Ascending aorta (tissue), 2 donors: ENCODE measurements at regions not wholly inside any gene's neighbourhood (a gene's known extent, or its start where the extent isn't known, plus 50 kb on each side); places are given as distances from the start of the nearest gene placed in this dataset.

Experiments
- DNase-seq, 2 donors: peaks; one replicate each; pipeline ENCODE4 v3.0.0-alpha.2; 2019; ENCODE audit warnings: low spot score in 2 of 2
- H3K27ac ChIP-seq, 2 donors: fragments of 200-600 bp; sonication (generic); one replicate each; pipeline ENCODE4 v1.5.1; 2016 to 2017; ENCODE audit warnings: mild to moderate bottlenecking in 1 of 2
- H3K27me3 ChIP-seq: fragments of 200-600 bp; sonication (generic); one replicate; pipeline ENCODE4 v1.5.1; 2017
- H3K36me3 ChIP-seq, 2 donors: fragments of 200-600 bp; sonication (generic); one replicate each; pipeline ENCODE4 v1.5.1; 2016
- H3K4me1 ChIP-seq, 2 donors: fragments of 200-600 bp; sonication (generic); one replicate each; pipeline ENCODE4 v1.5.1; 2016 to 2017; ENCODE audit warnings: mild to moderate bottlenecking in 1 of 2
- H3K4me3 ChIP-seq, 2 donors: fragments of 200-600 bp; sonication (generic); one replicate each; pipeline ENCODE4 v1.5.1; 2016 to 2017; ENCODE audit warnings: mild to moderate bottlenecking in 1 of 2
- H3K9me3 ChIP-seq, 2 donors: fragments of 200-600 bp; sonication (generic); one replicate each; pipeline ENCODE4 v1.5.1; 2016
- intact Hi-C: fragments of 100-400 bp; cut with DNase I; formaldehyde crosslinking; loops from one replicate; pipeline ENCODE4 v1.15.1; 2023
- TF ChIP-seq, protein P1 (sequence below), 3 experiments: fragments of 200-600 bp in 2 of 3; fragments of 450-650 bp in 1 of 3; sonication (generic) in 2 of 3; IDR thresholded peaks; one replicate each; pipeline ENCODE4 v1.5.1; 2016 to 2019; ENCODE audit warnings: antibody characterized with exemption in 3 of 3, mild to moderate bottlenecking in 1 of 3, moderate library complexity in 1 of 3

DNA sequence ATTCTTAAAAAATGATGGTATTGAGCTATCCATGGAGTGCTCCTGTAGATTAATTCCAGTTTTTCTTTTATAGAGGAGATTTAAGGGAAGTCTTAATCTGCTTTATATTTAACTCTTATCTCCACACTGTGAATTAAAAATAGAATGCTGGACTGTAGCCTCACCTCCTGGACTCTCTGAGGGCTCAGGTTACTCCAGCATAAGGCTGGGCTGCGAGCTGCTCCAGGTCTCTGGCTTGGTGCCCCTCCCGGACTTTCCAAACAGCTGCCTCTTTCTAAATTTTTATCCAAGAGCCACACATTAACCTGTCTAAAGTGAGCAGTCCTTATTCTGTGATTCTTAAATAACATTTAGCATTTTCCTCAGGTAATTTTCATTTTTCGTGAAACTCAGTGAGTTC is 218.7 kb upstream of the JADE1 start:
- Histone ChIP-seq H3K27me3 (no peaks in the 10 kb centered on the region), H3K4me1 (no peaks in the 10 kb centered on the region), H3K36me3 (no peaks in the 10 kb centered on the region), H3K4me3 (no peak overlapping the region), H3K27ac (no peak overlapping the region), H3K9me3 (peaks cover 0 to 4% of the 10 kb centered on the region in 2 donors)
- no peak for DNase-seq
- intact Hi-C loops: no loop called here
- TF ChIP-seq, protein P1, sequence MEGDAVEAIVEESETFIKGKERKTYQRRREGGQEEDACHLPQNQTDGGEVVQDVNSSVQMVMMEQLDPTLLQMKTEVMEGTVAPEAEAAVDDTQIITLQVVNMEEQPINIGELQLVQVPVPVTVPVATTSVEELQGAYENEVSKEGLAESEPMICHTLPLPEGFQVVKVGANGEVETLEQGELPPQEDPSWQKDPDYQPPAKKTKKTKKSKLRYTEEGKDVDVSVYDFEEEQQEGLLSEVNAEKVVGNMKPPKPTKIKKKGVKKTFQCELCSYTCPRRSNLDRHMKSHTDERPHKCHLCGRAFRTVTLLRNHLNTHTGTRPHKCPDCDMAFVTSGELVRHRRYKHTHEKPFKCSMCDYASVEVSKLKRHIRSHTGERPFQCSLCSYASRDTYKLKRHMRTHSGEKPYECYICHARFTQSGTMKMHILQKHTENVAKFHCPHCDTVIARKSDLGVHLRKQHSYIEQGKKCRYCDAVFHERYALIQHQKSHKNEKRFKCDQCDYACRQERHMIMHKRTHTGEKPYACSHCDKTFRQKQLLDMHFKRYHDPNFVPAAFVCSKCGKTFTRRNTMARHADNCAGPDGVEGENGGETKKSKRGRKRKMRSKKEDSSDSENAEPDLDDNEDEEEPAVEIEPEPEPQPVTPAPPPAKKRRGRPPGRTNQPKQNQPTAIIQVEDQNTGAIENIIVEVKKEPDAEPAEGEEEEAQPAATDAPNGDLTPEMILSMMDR (IDR thresholded peaks at IDR 0.05): no peak

DNA sequence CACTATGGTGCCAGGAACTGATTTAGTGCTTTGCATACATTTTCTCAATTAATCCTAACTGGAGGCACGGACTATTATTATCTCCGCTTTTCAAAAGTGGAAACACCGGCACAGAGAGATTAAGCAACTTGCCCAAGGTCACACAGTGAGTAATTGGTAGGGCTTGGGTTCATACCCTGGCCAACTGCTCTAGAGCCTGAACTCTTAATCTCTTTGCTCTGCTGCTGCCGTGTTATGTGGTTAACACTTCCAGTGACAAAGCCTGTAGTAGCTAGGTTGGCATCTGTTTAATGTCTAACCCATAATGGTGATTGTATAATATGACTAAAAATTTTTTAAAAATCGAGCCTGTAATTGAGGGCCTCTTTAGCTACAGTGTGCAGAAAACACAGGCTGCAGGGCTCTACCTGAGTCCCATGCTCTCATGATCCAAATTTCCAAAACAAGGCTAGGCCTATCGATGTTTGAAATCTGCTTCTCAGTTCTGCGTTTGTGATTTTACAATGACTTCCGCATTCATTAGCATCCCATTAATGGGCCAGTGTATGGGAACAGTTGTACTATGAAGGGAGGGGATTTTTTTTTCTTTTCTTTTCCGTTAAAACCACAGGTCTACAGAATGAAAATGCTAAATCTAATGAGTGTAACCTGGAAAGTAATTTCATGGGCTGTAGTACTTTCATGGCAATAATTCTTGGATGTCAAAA is 219.3 kb upstream of the JADE1 start:
- TF ChIP-seq, protein P1 (IDR thresholded peaks at IDR 0.05): no peak

DNA sequence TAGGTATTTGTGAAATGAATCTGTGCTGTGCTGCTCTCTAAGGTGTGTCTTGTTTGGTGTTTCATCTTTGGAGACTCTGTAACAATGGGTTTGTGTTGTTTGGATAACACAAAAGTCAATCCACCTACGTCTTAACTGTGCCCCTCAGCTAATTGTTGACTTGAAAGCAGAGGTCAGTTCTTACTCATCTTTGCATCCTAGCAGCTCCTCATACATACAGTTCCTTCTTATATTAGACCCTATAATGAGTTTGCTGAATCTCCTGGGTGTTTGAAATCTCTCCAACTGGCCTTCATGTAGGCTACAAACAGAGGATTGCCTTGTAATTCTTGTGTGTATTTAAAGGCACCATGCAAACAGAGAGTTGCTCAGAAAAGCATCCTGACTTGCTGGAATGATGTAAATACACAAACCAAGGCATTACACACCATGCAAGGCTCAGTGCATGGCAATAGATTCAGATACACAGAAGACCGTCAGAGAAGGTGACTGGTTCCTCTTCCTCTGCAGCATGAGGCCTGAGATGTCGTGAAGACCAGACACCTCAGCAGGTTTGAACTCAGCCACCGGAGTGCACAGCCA is 220.0 kb upstream of the JADE1 start:
- peaks cover 0 to 4% of the 10 kb centered on the region in 2 donors for H3K9me3 ChIP-seq
- TF ChIP-seq, protein P1 (IDR thresholded peaks at IDR 0.05): no peak
- intact Hi-C loops: no loop called here
- no peak overlapping the region for H3K27ac ChIP-seq
- DNase-seq: no peak
- H3K36me3 ChIP-seq: no peaks in the 10 kb centered on the region
- H3K4me3 ChIP-seq: no peak overlapping the region
- H3K4me1 ChIP-seq: no peaks in the 10 kb centered on the region
- H3K27me3 ChIP-seq: no peaks in the 10 kb centered on the region

More for the DNA sequence above, 219.3 kb upstream of the JADE1 start:
- no peaks in the 10 kb centered on the region for H3K4me1 ChIP-seq
- peaks cover 0 to 4% of the 10 kb centered on the region in 2 donors for H3K9me3 ChIP-seq
- no peaks in the 10 kb centered on the region for H3K36me3 ChIP-seq
- H3K27ac ChIP-seq: no peak overlapping the region
- H3K4me3 ChIP-seq: no peak overlapping the region
- DNase-seq: no peak
- intact Hi-C loops: no loop called here
- no peaks in the 10 kb centered on the region for H3K27me3 ChIP-seq

DNA sequence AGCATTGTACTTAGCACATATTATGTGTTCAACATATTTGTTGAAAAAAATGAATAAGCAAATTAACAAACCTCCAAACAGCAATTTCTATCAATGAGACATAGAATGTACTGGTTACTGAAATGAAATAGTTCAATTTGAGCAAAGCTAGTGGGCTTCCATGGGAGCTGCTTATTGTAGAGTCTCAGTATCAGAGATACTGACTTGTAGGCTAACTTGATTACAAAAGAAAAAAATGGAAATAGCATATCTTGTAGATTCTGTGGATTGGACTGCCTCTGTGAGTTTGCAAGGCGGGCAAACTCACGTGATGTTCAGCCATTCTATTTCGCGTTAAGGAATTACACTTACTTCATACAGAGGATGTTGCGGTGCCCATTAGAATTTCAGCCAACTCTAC is 222.1 kb upstream of the JADE1 start:
- Histone ChIP-seq H3K9me3 (no peaks in the 10 kb centered on the region), H3K36me3 (no peaks in the 10 kb centered on the region), H3K4me3 (no peak overlapping the region), H3K4me1 (no peaks in the 10 kb centered on the region), H3K27ac (no peak overlapping the region), H3K27me3 (no peaks in the 10 kb centered on the region)
- TF ChIP-seq, protein P1 (IDR thresholded peaks at IDR 0.05): no peak
- DNase-seq: no peak
- intact Hi-C loops: no loop called here

DNA sequence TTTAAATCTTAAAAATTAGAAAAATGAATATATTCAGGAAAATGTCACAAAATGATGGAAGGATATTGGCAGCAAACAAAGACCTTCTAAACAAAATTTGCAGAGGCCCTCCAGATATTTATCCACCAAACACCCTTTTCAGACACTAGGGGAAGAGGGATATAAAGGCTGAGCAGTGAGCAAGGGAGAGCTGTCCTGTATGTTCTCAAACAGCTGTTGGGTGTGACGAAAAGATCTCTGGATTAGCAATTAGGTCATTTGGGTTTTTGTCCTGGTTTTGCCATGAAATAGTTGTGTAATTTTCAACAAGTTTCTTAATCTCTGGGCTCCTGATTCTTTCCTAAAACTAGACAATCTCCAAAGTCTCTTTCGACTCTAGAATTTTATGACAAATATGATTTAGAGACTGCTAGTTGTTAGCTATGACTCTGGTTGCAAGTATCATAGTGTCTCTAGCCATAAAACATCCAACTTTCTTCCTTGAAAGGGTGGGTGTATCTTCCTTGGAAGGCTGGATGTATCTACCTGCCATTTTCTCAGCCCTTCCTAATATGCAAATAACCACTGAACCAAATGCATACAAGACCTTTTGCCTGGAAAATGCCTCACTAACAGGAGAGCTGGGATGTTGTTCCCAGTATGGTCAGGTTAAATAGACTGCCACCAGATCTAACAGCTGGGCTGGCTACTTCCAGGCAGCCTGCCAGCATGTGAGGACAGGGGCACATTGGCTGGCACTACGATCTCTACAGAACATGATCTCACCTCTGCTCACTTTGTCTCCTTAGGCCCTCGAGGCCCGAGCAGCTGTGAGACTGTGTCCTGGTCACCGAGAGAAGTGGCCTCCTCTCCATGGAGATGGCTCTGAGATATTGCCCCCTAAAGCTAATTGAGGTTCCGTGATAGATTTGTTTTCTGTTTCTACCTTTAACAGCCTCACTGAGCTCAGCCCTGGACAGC is 225.5 kb upstream of the JADE1 start:
- Histone ChIP-seq H3K4me1 (no peaks in the 10 kb centered on the region), H3K36me3 (no peaks in the 10 kb centered on the region), H3K4me3 (no peak overlapping the region), H3K9me3 (no peaks in the 10 kb centered on the region), H3K27ac (no peak overlapping the region), H3K27me3 (no peaks in the 10 kb centered on the region)
- TF ChIP-seq, protein P1 (IDR thresholded peaks at IDR 0.05): no peak
- no peak for DNase-seq
- intact Hi-C loops: no loop called here
